Endothelial cell (in vitro differentiated cells): ENCODE measurements at regions not wholly inside any gene's neighbourhood (a gene's known extent, or its start where the extent isn't known, plus 50 kb on each side); places are given as distances from the start of the nearest gene placed in this dataset.

Source experiments
- DNase-seq: peaks from one replicate; pipeline ENCODE4 v3.0.0; 2021; ENCODE audit warnings: low spot score
- H3K27ac Mint-ChIP-seq: one replicate; pipeline ENCODE4 v1.8.0; 2021; ENCODE audit warnings: mixed read lengths, inconsistent platforms; ENCODE audit not compliant: unreplicated experiment
- H3K27me3 Mint-ChIP-seq: one replicate; pipeline ENCODE4 v1.8.0; 2021; ENCODE audit warnings: mild to moderate bottlenecking, moderate library complexity, mixed read lengths, inconsistent platforms; ENCODE audit not compliant: unreplicated experiment
- H3K36me3 Mint-ChIP-seq: one replicate; pipeline ENCODE4 v1.8.0; 2021; ENCODE audit warnings: mild to moderate bottlenecking, low read depth, mixed read lengths, inconsistent platforms; ENCODE audit not compliant: unreplicated experiment
- H3K4me1 Mint-ChIP-seq: one replicate; pipeline ENCODE4 v1.8.0; 2021; ENCODE audit warnings: mild to moderate bottlenecking, mixed read lengths, inconsistent platforms; ENCODE audit not compliant: unreplicated experiment
- H3K4me3 Mint-ChIP-seq: one replicate; pipeline ENCODE4 v1.8.0; 2021; ENCODE audit warnings: mild to moderate bottlenecking, mixed read lengths, inconsistent platforms; ENCODE audit not compliant: unreplicated experiment
- H3K9me3 Mint-ChIP-seq: one replicate; pipeline ENCODE4 v1.8.0; 2021; ENCODE audit warnings: mixed read lengths, inconsistent platforms; ENCODE audit not compliant: unreplicated experiment
- CTCF ChIP-seq: fragments of 200-600 bp; sonication (generic); IDR thresholded peaks from one replicate; pipeline ENCODE4 v1.5.0; 2021; ENCODE audit warnings: antibody characterized with exemption; ENCODE audit not compliant: unreplicated experiment

DNA sequence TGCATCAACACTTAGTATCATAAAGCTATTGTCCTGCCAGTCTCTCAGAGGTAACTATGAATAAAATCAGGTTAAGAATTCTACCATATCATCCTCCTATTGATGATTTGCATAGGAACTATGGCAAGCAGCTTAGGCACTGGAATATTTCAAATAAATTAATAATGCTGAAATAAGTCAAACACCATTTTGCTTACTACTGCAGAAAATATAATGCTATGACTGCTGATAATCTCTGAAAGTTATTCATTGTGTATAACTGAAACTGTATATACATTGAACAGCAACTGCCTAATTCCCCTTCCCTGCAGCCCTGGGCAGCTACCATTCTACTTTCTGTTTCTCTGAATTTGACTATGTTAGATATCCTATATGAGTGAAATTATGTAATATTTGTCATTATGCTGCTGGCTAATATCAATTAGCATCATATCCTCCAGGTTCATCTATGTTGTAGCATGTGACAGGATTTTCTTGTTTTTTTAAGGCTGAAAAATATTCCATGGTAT lies 318.8 kb upstream of the SGCG start:
- H3K27me3 Mint-ChIP-seq: no peaks in the 10 kb centered on the region
- TF ChIP-seq CTCF: no peak
- no peaks in the 10 kb centered on the region for H3K9me3 Mint-ChIP-seq
- H3K27ac Mint-ChIP-seq: no peak overlapping the region
- H3K4me1 Mint-ChIP-seq: no peaks in the 10 kb centered on the region
- H3K36me3 Mint-ChIP-seq: no peaks in the 10 kb centered on the region
- H3K4me3 Mint-ChIP-seq: no peak overlapping the region
- DNase-seq: no peak

DNA sequence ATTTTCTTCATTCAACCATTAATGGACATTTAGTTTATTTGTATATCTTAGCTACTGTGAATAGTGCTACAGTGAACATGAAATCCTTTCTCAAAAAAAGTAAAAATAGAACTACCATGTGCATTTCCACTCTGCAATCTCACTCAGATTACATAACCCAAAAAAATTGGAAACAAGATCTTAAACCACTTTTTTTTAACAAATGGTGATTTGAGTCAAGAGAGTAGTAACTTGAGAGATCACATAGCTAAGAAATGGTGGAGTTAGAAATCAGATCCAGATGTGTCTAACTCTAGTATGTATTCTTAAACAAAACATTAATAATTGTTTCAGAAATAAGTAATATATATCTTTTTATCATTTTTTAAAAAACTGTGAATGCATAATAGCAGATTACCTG lies 318.3 kb upstream of the SGCG start:
- no peaks in the 10 kb centered on the region for H3K9me3 Mint-ChIP-seq
- H3K4me1 Mint-ChIP-seq: no peaks in the 10 kb centered on the region
- no peak for DNase-seq
- no peaks in the 10 kb centered on the region for H3K36me3 Mint-ChIP-seq
- H3K4me3 Mint-ChIP-seq: no peak overlapping the region
- no peak overlapping the region for H3K27ac Mint-ChIP-seq
- TF ChIP-seq CTCF: no peak
- no peaks in the 10 kb centered on the region for H3K27me3 Mint-ChIP-seq

DNA sequence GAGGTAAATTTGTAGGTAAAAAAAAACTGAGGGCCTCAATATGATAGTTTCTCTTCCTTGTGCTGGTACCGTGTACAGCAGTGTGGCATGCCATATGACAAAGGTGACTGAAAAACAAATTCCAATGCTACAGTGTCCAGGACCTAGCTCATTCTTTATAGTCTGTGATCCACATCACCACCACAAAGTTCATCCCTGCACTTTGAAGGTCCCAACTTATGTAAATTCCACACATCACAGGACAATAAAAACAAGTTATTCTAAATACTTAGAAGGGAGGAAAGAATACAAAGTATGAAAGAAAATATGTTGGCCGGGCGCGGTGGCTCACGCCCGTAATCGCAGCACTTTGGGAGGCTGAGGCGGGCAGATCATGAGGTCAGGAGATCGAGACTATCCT lies 314.6 kb upstream of the SGCG start:
- Mint-ChIP-seq H3K9me3 (no peaks in the 10 kb centered on the region), H3K4me3 (no peak overlapping the region), H3K4me1 (no peaks in the 10 kb centered on the region), H3K27me3 (peaks cover 2% of the 10 kb centered on the region), H3K27ac (no peak overlapping the region), H3K36me3 (no peaks in the 10 kb centered on the region)
- no peak for DNase-seq
- TF ChIP-seq CTCF: no peak

DNA sequence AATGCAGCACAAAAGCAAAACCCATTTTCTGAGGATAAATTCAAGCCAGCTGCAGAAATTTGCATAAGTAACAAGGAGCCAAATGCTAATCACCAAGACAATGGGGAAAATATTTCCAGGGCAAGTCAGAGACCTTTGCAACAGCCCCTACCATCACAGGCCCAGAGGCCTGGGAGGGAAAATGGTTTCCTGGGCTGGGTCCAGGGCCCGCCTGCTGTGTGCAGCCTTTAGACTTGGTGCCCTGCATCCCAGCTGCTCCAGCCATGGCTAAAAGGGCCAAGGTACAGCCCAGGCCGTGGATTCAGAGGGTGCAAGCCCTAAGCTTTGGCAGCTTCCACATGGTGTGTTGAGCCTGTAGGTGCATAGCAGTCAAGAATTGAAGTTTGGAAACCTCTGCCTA lies 309.5 kb upstream of the SGCG start:
- Mint-ChIP-seq H3K27ac (no peak overlapping the region), H3K27me3 (peaks cover 2% of the 10 kb centered on the region), H3K9me3 (no peaks in the 10 kb centered on the region), H3K4me3 (no peak overlapping the region), H3K36me3 (peaks cover 12% of the 10 kb centered on the region), H3K4me1 (peaks cover 2% of the 10 kb centered on the region)
- TF ChIP-seq CTCF: no peak
- no peak for DNase-seq

- H3K27ac Mint-ChIP-seq: no peak overlapping the region
- peaks cover 2% of the 10 kb centered on the region for H3K27me3 Mint-ChIP-seq
- TF ChIP-seq CTCF: no peak
- peaks cover 12% of the 10 kb centered on the region for H3K36me3 Mint-ChIP-seq
- H3K4me3 Mint-ChIP-seq: no peak overlapping the region
- no peaks in the 10 kb centered on the region for H3K9me3 Mint-ChIP-seq
- DNase-seq: no peak
- H3K4me1 Mint-ChIP-seq: peaks cover 2% of the 10 kb centered on the region
These were observed 305.9 kb upstream of the SGCG start for GRCh38 chr13:22874839-22875238.
